Endodermal cell (in vitro differentiated cells): ENCODE measurements at regions not wholly inside any gene's neighbourhood (a gene's known extent, or its start where the extent isn't known, plus 50 kb on each side); places are given as distances from the start of the nearest gene placed in this dataset.

ENCODE experiments used
- DNase-seq: peaks from one replicate; pipeline ENCODE4 v3.0.0-alpha.2; 2017
- H3K27ac ChIP-seq: 2 replicates; pipeline ENCODE4 v1.5.1; 2013; ENCODE audit warnings: mild to moderate bottlenecking, low read depth, low read length, moderate library complexity
- H3K27me3 ChIP-seq: 2 replicates; pipeline ENCODE4 v1.6.1; 2013; ENCODE audit warnings: mild to moderate bottlenecking, low read length, moderate library complexity; ENCODE audit not compliant: insufficient read depth, control insufficient read depth, poor library complexity, severe bottlenecking
- H3K36me3 ChIP-seq: 2 replicates; pipeline ENCODE4 v1.7.0; 2013; ENCODE audit warnings: mild to moderate bottlenecking, low read length, moderate library complexity; ENCODE audit not compliant: control insufficient read depth, insufficient read depth
- H3K4me1 ChIP-seq: one replicate; pipeline ENCODE4 v1.7.0; 2013; ENCODE audit warnings: low read length; ENCODE audit not compliant: control insufficient read depth, insufficient read depth
- H3K4me3 ChIP-seq: 2 replicates; pipeline ENCODE4 v1.5.1; 2013; ENCODE audit warnings: mild to moderate bottlenecking, low read length, moderate library complexity
- H3K9ac ChIP-seq: 2 replicates; pipeline ENCODE4 v1.6.1; 2013; ENCODE audit warnings: mild to moderate bottlenecking, low read length, moderate library complexity; ENCODE audit not compliant: poor library complexity, severe bottlenecking; ENCODE audit errors: extremely low read depth
- H3K9me3 ChIP-seq: 2 replicates; pipeline ENCODE4 v1.6.1; 2013; ENCODE audit warnings: mild to moderate bottlenecking, low read length, moderate library complexity; ENCODE audit not compliant: control insufficient read depth
- H3K27ac Mint-ChIP-seq: 2 replicates; pipeline ENCODE4 v1.8.0; 2020; ENCODE audit warnings: mixed read lengths
- H3K27me3 Mint-ChIP-seq: 2 replicates; pipeline ENCODE4 v1.8.0; 2021; ENCODE audit warnings: mild to moderate bottlenecking, mixed read lengths; ENCODE audit not compliant: insufficient read depth
- H3K36me3 Mint-ChIP-seq: 2 replicates; pipeline ENCODE4 v1.8.0; 2020; ENCODE audit warnings: low read depth, mixed read lengths
- H3K4me1 Mint-ChIP-seq: 2 replicates; pipeline ENCODE4 v1.8.0; 2020; ENCODE audit warnings: mixed read lengths
- H3K4me3 Mint-ChIP-seq: 2 replicates; pipeline ENCODE4 v1.8.0; 2020; ENCODE audit warnings: mild to moderate bottlenecking, moderate library complexity, mixed read lengths
- H3K9me3 Mint-ChIP-seq: 2 replicates; pipeline ENCODE4 v1.8.0; 2020; ENCODE audit warnings: mild to moderate bottlenecking, mixed read lengths
- CTCF ChIP-seq: fragments of 200-600 bp; sonication (generic); conservative IDR thresholded peaks from 2 replicates; pipeline ENCODE4 v1.5.0; 2021; ENCODE audit warnings: antibody characterized with exemption, mild to moderate bottlenecking
- WGBS, 2 experiments: methylation state at CpG; one replicate each; pipeline versions ENCODE4 v1.1.5 to v1.1.7; 2013; ENCODE audit warnings: missing lambda C conversion rate in 2 of 2, mixed read lengths in 1 of 2; ENCODE audit not compliant: insufficient coverage in 1 of 2, insufficient read length in 1 of 2; 5-methylcytosine and 5-hydroxymethylcytosine counted together

GRCh38 chr12:45670346-45671065 lies 59.0 kb upstream of the ARID2 start:
- no peak for DNase-seq
- no peaks in the 10 kb centered on the region for H3K9me3 Mint-ChIP-seq
- Histone ChIP-seq H3K27ac (no peak overlapping the region), H3K36me3 (no peaks in the 10 kb centered on the region), H3K4me1 (peaks cover 15% of the 10 kb centered on the region), H3K9ac (no peak overlapping the region), H3K4me3 (no peak overlapping the region), H3K9me3 (no peaks in the 10 kb centered on the region), H3K27me3 (peaks cover 64% of the 10 kb centered on the region)
- WGBS, 2 experiments: 80 to 92% methylated on average over 1 to 5 of the region's 5 CpGs
- no peak for TF ChIP-seq CTCF
- no peak overlapping the region for H3K4me3 Mint-ChIP-seq
- H3K27ac Mint-ChIP-seq: no peak overlapping the region
- H3K36me3 Mint-ChIP-seq: no peaks in the 10 kb centered on the region
- peaks cover 4% of the 10 kb centered on the region for H3K27me3 Mint-ChIP-seq
- peaks cover 29% of the 10 kb centered on the region for H3K4me1 Mint-ChIP-seq

- no peaks in the 10 kb centered on the region for H3K9me3 Mint-ChIP-seq
- no peak for DNase-seq
- Histone ChIP-seq H3K27ac (no peak overlapping the region), H3K4me3 (no peak overlapping the region), H3K9ac (no peak overlapping the region), H3K27me3 (peaks cover 64% of the 10 kb centered on the region), H3K4me1 (peaks cover 10% of the 10 kb centered on the region), H3K9me3 (no peaks in the 10 kb centered on the region), H3K36me3 (no peaks in the 10 kb centered on the region)
- no peak overlapping the region for H3K4me3 Mint-ChIP-seq
- WGBS, 2 experiments: 94% methylated on average over 1 of the region's 3 CpGs; no CpG with 5 or more reads in 1 of the 2 experiments
- no peak for TF ChIP-seq CTCF
- H3K36me3 Mint-ChIP-seq: no peaks in the 10 kb centered on the region
- no peak overlapping the region for H3K27ac Mint-ChIP-seq
- H3K27me3 Mint-ChIP-seq: peaks cover 4% of the 10 kb centered on the region
- H3K4me1 Mint-ChIP-seq: peaks cover 23% of the 10 kb centered on the region
Observed at GRCh38 chr12:45671254-45671653, 58.3 kb upstream of the ARID2 start.

GRCh38 chr12:45674181-45674977 lies 55.1 kb upstream of the ARID2 start:
- Mint-ChIP-seq H3K4me3 (no peak overlapping the region), H3K36me3 (no peaks in the 10 kb centered on the region), H3K9me3 (no peaks in the 10 kb centered on the region), H3K27me3 (peaks cover 6% of the 10 kb centered on the region), H3K4me1 (no peaks in the 10 kb centered on the region), H3K27ac (no peak overlapping the region)
- Histone ChIP-seq H3K9ac (no peak overlapping the region), H3K27ac (no peak overlapping the region), H3K4me3 (no peak overlapping the region), H3K4me1 (peaks cover 5% of the 10 kb centered on the region), H3K9me3 (no peaks in the 10 kb centered on the region), H3K36me3 (no peaks in the 10 kb centered on the region), H3K27me3 (peaks cover 60% of the 10 kb centered on the region)
- WGBS, 2 experiments: 85 to 87% methylated on average over 1 to 6 of the region's 6 CpGs
- no peak for TF ChIP-seq CTCF
- DNase-seq: no peak
